ENCODE measurements at regions not wholly inside any gene's neighbourhood (a gene's known extent, or its start where the extent isn't known, plus 50 kb on each side); places are given as distances from the start of the nearest gene placed in this dataset.

- no peak for DNase-seq
- TF ChIP-seq CTCF (conservative IDR thresholded peaks at IDR 0.05), result no peak
- Mint-ChIP-seq H3K27ac (no peak overlapping the region), H3K9me3 (no peaks in the 10 kb centered on the region; a peak in 1 of 5 replicates), H3K27me3 (ENCODE audit: low read depth) (peaks cover 7% of the 10 kb centered on the region), H3K4me1 (no peaks in the 10 kb centered on the region), H3K4me3 (no peak overlapping the region), H3K36me3 (ENCODE audit: insufficient read depth in 1 of 3, low read depth in 3 of 3) (no peaks in the 10 kb centered on the region)
- Histone ChIP-seq H2AFZ (ENCODE audit: low read length) (no peak overlapping the region), H3K56ac (ENCODE audit: insufficient read length, low read depth, low read length) (no peak overlapping the region), H3K9ac (ENCODE audit: extremely low read depth, insufficient read length, low read length) (no peak overlapping the region), H3K4ac (ENCODE audit: low read depth, low read length) (no peak overlapping the region), H4K91ac (ENCODE audit: insufficient read length, low read depth, low read length) (no peak overlapping the region), H2BK12ac (ENCODE audit: insufficient read length, low read depth, low read length) (no peak overlapping the region), H3K27ac (ENCODE audit: insufficient read length, low read depth, low read length) (no peak overlapping the region), H2BK120ac (ENCODE audit: low read depth, low read length, poor library complexity, severe bottlenecking) (no peak overlapping the region), H3K14ac (ENCODE audit: insufficient read depth, low read length) (no peak overlapping the region), H4K20me1 (ENCODE audit: control insufficient read depth, insufficient read depth, insufficient read length) (no peaks in the 10 kb centered on the region), H3K23ac (ENCODE audit: insufficient read length, low read depth, low read length) (no peak overlapping the region), H3K18ac (ENCODE audit: insufficient read length, low read depth, low read length) (no peak overlapping the region), H3K4me2 (ENCODE audit: insufficient read depth, insufficient read length, low read length) (no peak overlapping the region), H3K79me2 (ENCODE audit: insufficient read depth, low read length) (no peaks in the 10 kb centered on the region), H3K9me3 (ENCODE audit: control insufficient read depth, low read depth, low read length) (no peaks in the 10 kb centered on the region), H2BK15ac (ENCODE audit: low read depth, low read length) (no peak overlapping the region), H2BK5ac (ENCODE audit: insufficient read length, low read length) (no peak overlapping the region), H3K4me1 (ENCODE audit: insufficient read depth, low read length) (no peaks in the 10 kb centered on the region), H4K8ac (replicated peaks; ENCODE audit: insufficient read length, low read depth, low read length) (no peak overlapping the region), H3K27me3 (ENCODE audit: insufficient read depth, low read length) (no peaks in the 10 kb centered on the region), H3T11ph (ENCODE audit: low read length) (no peak overlapping the region), H3K23me2 (ENCODE audit: insufficient read length, low read depth, low read length, poor library complexity, severe bottlenecking) (no peaks in the 10 kb centered on the region), H2AK5ac (ENCODE audit: insufficient read length, low read length) (no peak overlapping the region), H2BK20ac (ENCODE audit: low read depth, low read length, poor library complexity, severe bottlenecking) (no peak overlapping the region), H4K5ac (ENCODE audit: insufficient read length, low read depth, low read length) (no peak overlapping the region), H3K79me1 (ENCODE audit: insufficient read depth, low read depth, low read length, poor library complexity, severe bottlenecking) (no peaks in the 10 kb centered on the region)
- WGBS (ENCODE audit: extremely low coverage, insufficient read length, low lambda C conversion rate), result no CpG with 5 or more reads among the region's 8 CpGs
These were observed 117.9 kb downstream of the MTX3 start for GRCh38 chr5:79873187-79873586.
